Sciatic nerve (tissue), 2 donors: ENCODE measurements at regions not wholly inside any gene's neighbourhood (a gene's known extent, or its start where the extent isn't known, plus 50 kb on each side); places are given as distances from the start of the nearest gene placed in this dataset.

Experiments used
- ATAC-seq: fragments of 200-7000 bp; cut with Tn5 transposase; one replicate; pipeline ENCODE4 v1.9.1; 2020; ENCODE audit warnings: mild to moderate bottlenecking, moderate library complexity
- DNase-seq: peaks from one replicate; pipeline ENCODE4 v3.0.0-alpha.2; 2020; ENCODE audit warnings: low spot score
- intact Hi-C: fragments of 100-400 bp; cut with DNase I; formaldehyde crosslinking; loops from one replicate; pipeline ENCODE4 v1.14.2; 2022
- donor health status: DM: no; HTN: no; CAD: no.
- donor health status: DM: no; HTN: no; CAD: no.

GRCh38 chr1:101102426-101103156, 77.0 kb upstream of the DPH5 start:
- DNase-seq (no peak), ATAC-seq (no peak)
- intact Hi-C loops = no loop called here

GRCh38 chr1:101101360-101101759, 75.8 kb upstream of the DPH5 start:
- ATAC-seq (no peak), DNase-seq (no peak)
- intact Hi-C loops = no loop called here

GRCh38 chr1:101100674-101101073, 75.1 kb upstream of the DPH5 start:
- ATAC-seq (no peak), DNase-seq (no peak)
- intact Hi-C loops = no loop called here

- DNase-seq (no peak), ATAC-seq (no peak)
- intact Hi-C loops = no loop called here
Observed at GRCh38 chr1:101098907-101099306, 73.3 kb upstream of the DPH5 start.

GRCh38 chr1:101098327-101098726, 72.7 kb upstream of the DPH5 start:
- DNase-seq (no peak), ATAC-seq (no peak)
- intact Hi-C loops = no loop called here

GRCh38 chr1:101089613-101090338, 64.2 kb upstream of the DPH5 start:
- DNase-seq = no peak
- no peak for ATAC-seq
- intact Hi-C loops = no loop called here

- ATAC-seq = no peak
- intact Hi-C loops = no loop called here
- DNase-seq = no peak
Observed at GRCh38 chr1:101088431-101088830, 62.8 kb upstream of the DPH5 start.

- intact Hi-C loops = no loop called here
- no peak for ATAC-seq
- DNase-seq = no peak
Observed at GRCh38 chr1:101086783-101087182, 61.2 kb upstream of the DPH5 start.

- DNase-seq (no peak), ATAC-seq (no peak)
- intact Hi-C loops = no loop called here
Observed at GRCh38 chr1:101081496-101082488, 56.2 kb upstream of the DPH5 start.

GRCh38 chr1:101080859-101081258, 55.3 kb upstream of the DPH5 start:
- intact Hi-C loops = no loop called here
- DNase-seq (no peak), ATAC-seq (no peak)

GRCh38 chr1:101079341-101079740, 53.8 kb upstream of the DPH5 start:
- ATAC-seq (no peak), DNase-seq (no peak)
- intact Hi-C loops = no loop called here

GRCh38 chr1:101077849-101078248, 52.3 kb upstream of the DPH5 start:
- intact Hi-C loops = no loop called here
- ATAC-seq = no peak
- no peak for DNase-seq

- intact Hi-C loops = no loop called here
- DNase-seq = no peak
- no peak for ATAC-seq
Observed at GRCh38 chr1:101075926-101076325, 50.3 kb upstream of the DPH5 start.
